HepG2 (cell line): ENCODE measurements at regions not wholly inside any gene's neighbourhood (a gene's known extent, or its start where the extent isn't known, plus 50 kb on each side); places are given as distances from the start of the nearest gene placed in this dataset.

Source experiments
- POLR2AphosphoS5 ChIP-seq: IDR thresholded peaks from 2 replicates; pipeline ENCODE4 v1.6.1; 2012; ENCODE audit warnings: low read depth, low read length
- ZNF446 ChIP-seq: sonication (generic); formaldehyde crosslinking; IDR thresholded peaks from 2 replicates; pipeline ENCODE4 v1.5.0; 2020; ENCODE audit warnings: mild to moderate bottlenecking, missing genetic modification reagents
- TF ChIP-seq, protein P1 (sequence below): sonication (generic); formaldehyde crosslinking; IDR thresholded peaks from 2 replicates; pipeline ENCODE4 v1.5.0; 2020; ENCODE audit warnings: mild to moderate bottlenecking, missing genetic modification reagents, moderate library complexity

DNA sequence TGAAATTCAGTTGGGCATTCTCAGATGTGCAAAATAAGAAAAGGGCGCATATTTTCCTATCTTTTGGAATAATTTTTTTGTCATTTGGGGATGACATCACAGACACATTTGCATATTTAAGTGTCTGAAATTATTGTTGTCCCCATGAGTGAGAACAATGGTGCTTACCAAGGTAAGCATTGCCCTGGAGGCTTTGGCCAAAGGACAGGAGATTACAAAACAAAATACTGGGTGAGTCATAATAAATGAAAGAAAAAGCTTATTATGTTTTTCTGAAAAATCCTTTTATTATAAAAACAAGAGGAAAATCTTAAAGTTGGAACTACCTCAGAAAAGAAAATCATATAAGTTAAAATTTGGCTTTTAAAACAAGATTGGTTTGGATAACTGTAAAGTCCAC, 254.9 kb downstream of the BTG1 start:
- no peak for TF ChIP-seq ZNF446 (CRISPR knock-in tag)
- TF ChIP-seq POLR2AphosphoS5: no peak
- TF ChIP-seq, protein P1, sequence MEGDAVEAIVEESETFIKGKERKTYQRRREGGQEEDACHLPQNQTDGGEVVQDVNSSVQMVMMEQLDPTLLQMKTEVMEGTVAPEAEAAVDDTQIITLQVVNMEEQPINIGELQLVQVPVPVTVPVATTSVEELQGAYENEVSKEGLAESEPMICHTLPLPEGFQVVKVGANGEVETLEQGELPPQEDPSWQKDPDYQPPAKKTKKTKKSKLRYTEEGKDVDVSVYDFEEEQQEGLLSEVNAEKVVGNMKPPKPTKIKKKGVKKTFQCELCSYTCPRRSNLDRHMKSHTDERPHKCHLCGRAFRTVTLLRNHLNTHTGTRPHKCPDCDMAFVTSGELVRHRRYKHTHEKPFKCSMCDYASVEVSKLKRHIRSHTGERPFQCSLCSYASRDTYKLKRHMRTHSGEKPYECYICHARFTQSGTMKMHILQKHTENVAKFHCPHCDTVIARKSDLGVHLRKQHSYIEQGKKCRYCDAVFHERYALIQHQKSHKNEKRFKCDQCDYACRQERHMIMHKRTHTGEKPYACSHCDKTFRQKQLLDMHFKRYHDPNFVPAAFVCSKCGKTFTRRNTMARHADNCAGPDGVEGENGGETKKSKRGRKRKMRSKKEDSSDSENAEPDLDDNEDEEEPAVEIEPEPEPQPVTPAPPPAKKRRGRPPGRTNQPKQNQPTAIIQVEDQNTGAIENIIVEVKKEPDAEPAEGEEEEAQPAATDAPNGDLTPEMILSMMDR (CRISPR knock-in tag): no peak
